ENCODE measurements at regions not wholly inside any gene's neighbourhood (a gene's known extent, or its start where the extent isn't known, plus 50 kb on each side); places are given as distances from the start of the nearest gene placed in this dataset.

DNA sequence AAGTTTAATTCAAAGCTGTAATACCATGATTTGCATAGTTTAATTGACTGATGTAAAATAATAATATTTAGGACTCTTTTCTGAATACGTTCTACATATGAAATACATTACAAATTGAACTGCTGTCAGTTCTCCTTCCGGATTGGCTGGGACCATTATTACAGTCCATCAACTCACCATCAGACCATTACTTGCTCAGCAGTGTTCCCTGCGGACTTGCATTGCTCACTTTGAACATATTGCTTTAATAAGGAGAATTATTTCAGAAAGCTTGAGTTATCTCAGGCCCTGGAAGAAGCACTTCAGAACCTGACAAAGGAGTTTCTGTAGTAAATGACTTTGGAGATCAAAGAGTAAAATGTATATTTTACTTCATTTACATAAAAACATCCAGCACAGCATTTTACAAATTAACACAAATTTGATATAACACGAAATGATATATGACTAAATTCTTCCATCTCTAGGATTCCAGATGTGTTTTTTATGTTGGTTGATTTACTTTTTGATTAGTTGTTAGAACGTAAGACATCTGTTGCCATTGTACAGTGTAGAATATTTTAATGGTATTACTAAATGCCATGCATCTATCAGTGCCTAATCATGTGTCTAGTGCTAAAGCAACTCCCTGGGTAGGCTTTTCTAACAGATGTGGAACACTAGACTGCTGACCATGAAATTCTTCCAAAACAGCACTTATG, 418.5 kb upstream of the SEMA3A start:
- TF ChIP-seq EZH2 (IDR thresholded peaks at IDR 0.05; ENCODE audit: borderline replicate concordance, low read length), result no peak
- no peak for TF ChIP-seq CTCF (conservative IDR thresholded peaks at IDR 0.05 in 1 of 2, IDR thresholded peaks at IDR 0.05 in 1 of 2; ENCODE audit: extremely low read depth in 1 of 2, insufficient read depth in 1 of 2, low read depth in 1 of 2, low read length in 2 of 2)
